Ovary (tissue), 7 donors: ENCODE measurements at regions not wholly inside any gene's neighbourhood (a gene's known extent, or its start where the extent isn't known, plus 50 kb on each side); places are given as distances from the start of the nearest gene placed in this dataset.
"Not testable (repeated sequence)": the region's sequence is repeated elsewhere in the genome, so short reads cannot be mapped to it uniquely, and the experiment has no call there.

Experiments used
- DNase-seq, 5 donors: peaks; one replicate each; pipeline ENCODE4 v3.0.0-alpha.2; 2019 to 2020
- H3K27ac ChIP-seq, 2 donors: fragments of 200-600 bp; one replicate each; pipeline versions ENCODE4 v1.5.1 to v1.8.0; 2019 to 2022
- H3K27me3 ChIP-seq: fragments of 200-600 bp; one replicate; pipeline ENCODE4 v1.8.0; 2022
- H3K36me3 ChIP-seq: fragments of 200-600 bp; sonication (generic); one replicate; pipeline ENCODE4 v1.5.1; 2019
- H3K4me1 ChIP-seq: one replicate; pipeline ENCODE4 v1.8.1; 2013; ENCODE audit warnings: mild to moderate bottlenecking, moderate library complexity; ENCODE audit not compliant: insufficient read depth
- H3K4me3 ChIP-seq: fragments of 200-600 bp; sonication (generic); one replicate; pipeline ENCODE4 v1.5.1; 2017
- H3K9me3 ChIP-seq, 2 donors: fragments of 200-600 bp in 1 of 2; sonication (generic) in 1 of 2; one replicate each; pipeline versions ENCODE4 v1.5.1 to v1.8.1; 2013 to 2019; ENCODE audit warnings: mild to moderate bottlenecking in 1 of 2, moderate library complexity in 1 of 2
- EP300 ChIP-seq: sonication (generic); formaldehyde crosslinking; IDR thresholded peaks from one replicate; pipeline ENCODE4 v1.6.1; 2017; ENCODE audit warnings: antibody characterized with exemption
- POLR2A ChIP-seq: fragments of 450-650 bp; IDR thresholded peaks from one replicate; pipeline ENCODE4 v1.6.1; 2017; ENCODE audit warnings: antibody characterized with exemption, mild to moderate bottlenecking, moderate library complexity
- WGBS, 3 donors: extraction: QIAGEN DNeasy Blood & Tissue Kit in 1 of 3; methylation state at CpG; one replicate each; pipeline versions ENCODE4 v1.1.5 to v1.1.7; 2013 to 2017; 5-methylcytosine and 5-hydroxymethylcytosine counted together
- intact Hi-C, 4 donors: fragments of 100-400 bp; cut with DNase I; formaldehyde crosslinking; loops; one replicate each; pipeline versions ENCODE4 v1.11.0 to v1.15.1; 2022 to 2023
- TF ChIP-seq, protein P1 (sequence below), 3 donors: fragments of 450-650 bp in 2 of 3; fragments of 200-600 bp in 1 of 3; IDR thresholded peaks; one replicate each; pipeline versions ENCODE4 v1.5.1 to v1.8.0; 2016 to 2022; ENCODE audit warnings: antibody characterized with exemption in 3 of 3, mild to moderate bottlenecking in 1 of 3
- donor health status: DM: no; HTN: no; CAD: no; lungs with moderate emphysema.
- donor health status: DM: no; HTN: no; CAD: no.
- donor health status: Bipolar disorder and iron deficiency.
- donor health status: DM: no; HTN: no; CAD: no.
- donor health status: DM: yes; HTN: yes; CAD: no.

GRCh38 chr2:47293976-47294375, 75.1 kb upstream of the EPCAM start:
- Histone ChIP-seq H3K27ac (no peak overlapping the region), H3K36me3 (no peaks in the 10 kb centered on the region), H3K4me3 (no peak overlapping the region), H3K9me3 (no peaks in the 10 kb centered on the region), H3K4me1 (no peaks in the 10 kb centered on the region), H3K27me3 (no peaks in the 10 kb centered on the region)
- no peak for DNase-seq
- no peak for TF ChIP-seq EP300
- intact Hi-C loops, result no loop called here
- WGBS, 3 donors, result 92 to 95% (median 95%) methylated on average over 6 of the region's 6 CpGs

DNA sequence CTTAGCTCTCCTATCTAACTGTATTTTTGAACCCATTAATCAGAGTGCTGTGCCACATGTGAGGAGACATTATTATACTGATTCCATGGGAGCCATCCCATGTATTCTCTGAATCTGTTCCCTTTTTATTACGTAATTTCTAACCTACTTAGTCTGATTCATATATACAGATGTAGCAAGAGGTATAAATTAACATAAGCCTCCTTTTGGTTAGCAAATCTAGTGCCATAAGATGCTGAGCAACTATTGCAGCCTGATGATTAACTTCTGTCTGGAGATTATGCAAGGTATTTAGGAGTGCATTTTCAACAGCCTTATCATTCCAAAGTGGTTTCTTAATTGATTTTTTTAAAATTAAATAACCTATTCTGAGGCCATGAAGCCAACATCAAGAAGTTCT, 80.2 kb upstream of the EPCAM start:
- intact Hi-C loops, result no loop called here
- Histone ChIP-seq H3K27me3 (no peaks in the 10 kb centered on the region), H3K36me3 (no peaks in the 10 kb centered on the region), H3K27ac (no peak overlapping the region), H3K4me1 (no peaks in the 10 kb centered on the region), H3K9me3 (no peaks in the 10 kb centered on the region), H3K4me3 (no peak overlapping the region)
- TF ChIP-seq, protein P1, sequence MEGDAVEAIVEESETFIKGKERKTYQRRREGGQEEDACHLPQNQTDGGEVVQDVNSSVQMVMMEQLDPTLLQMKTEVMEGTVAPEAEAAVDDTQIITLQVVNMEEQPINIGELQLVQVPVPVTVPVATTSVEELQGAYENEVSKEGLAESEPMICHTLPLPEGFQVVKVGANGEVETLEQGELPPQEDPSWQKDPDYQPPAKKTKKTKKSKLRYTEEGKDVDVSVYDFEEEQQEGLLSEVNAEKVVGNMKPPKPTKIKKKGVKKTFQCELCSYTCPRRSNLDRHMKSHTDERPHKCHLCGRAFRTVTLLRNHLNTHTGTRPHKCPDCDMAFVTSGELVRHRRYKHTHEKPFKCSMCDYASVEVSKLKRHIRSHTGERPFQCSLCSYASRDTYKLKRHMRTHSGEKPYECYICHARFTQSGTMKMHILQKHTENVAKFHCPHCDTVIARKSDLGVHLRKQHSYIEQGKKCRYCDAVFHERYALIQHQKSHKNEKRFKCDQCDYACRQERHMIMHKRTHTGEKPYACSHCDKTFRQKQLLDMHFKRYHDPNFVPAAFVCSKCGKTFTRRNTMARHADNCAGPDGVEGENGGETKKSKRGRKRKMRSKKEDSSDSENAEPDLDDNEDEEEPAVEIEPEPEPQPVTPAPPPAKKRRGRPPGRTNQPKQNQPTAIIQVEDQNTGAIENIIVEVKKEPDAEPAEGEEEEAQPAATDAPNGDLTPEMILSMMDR (IDR thresholded peaks at IDR 0.05), result no peak
- TF ChIP-seq EP300 (no peak), POLR2A (no peak)
- no peak for DNase-seq
- WGBS, 3 donors, result 75 to 98% (median 85%) methylated on average over 1 of the region's 1 CpG

GRCh38 chr2:47283659-47284058, 85.5 kb upstream of the EPCAM start:
- 86 to 93% (median 92%) methylated on average over 7 of the region's 7 CpGs for WGBS, 3 donors
- Histone ChIP-seq H3K27me3 (no peaks in the 10 kb centered on the region), H3K4me3 (no peak overlapping the region), H3K36me3 (no peaks in the 10 kb centered on the region), H3K27ac (no peak overlapping the region), H3K4me1 (no peaks in the 10 kb centered on the region), H3K9me3 (no peaks in the 10 kb centered on the region)
- DNase-seq, result no peak
- TF ChIP-seq EP300 (no peak), POLR2A (no peak)
- TF ChIP-seq, protein P1 (IDR thresholded peaks at IDR 0.05), result no peak
- intact Hi-C loops, result no loop called here

GRCh38 chr2:47282621-47283272, 86.4 kb upstream of the EPCAM start:
- Histone ChIP-seq H3K36me3 (no peaks in the 10 kb centered on the region), H3K4me1 (no peaks in the 10 kb centered on the region), H3K9me3 (no peaks in the 10 kb centered on the region), H3K27me3 (no peaks in the 10 kb centered on the region), H3K27ac (no peak overlapping the region), H3K4me3 (no peak overlapping the region)
- no peak for DNase-seq
- WGBS, 3 donors, result 87 to 99% (median 96%) methylated on average over 3 of the region's 3 CpGs
- intact Hi-C loops, result no loop called here
- TF ChIP-seq EP300, result no peak
- no peak for TF ChIP-seq POLR2A
- TF ChIP-seq, protein P1 (IDR thresholded peaks at IDR 0.05), result no peak

- WGBS, 3 donors, result 88 to 97% (median 97%) methylated on average over 4 of the region's 4 CpGs
- H3K4me3 ChIP-seq, H3K27me3 ChIP-seq, H3K9me3 ChIP-seq, H3K4me1 ChIP-seq, intact Hi-C loops, H3K27ac ChIP-seq, DNase-seq, H3K36me3 ChIP-seq: not testable (repeated sequence)
These were observed 89.6 kb upstream of the EPCAM start for GRCh38 chr2:47279525-47279924.
